Right lung (tissue), 2 donors: ENCODE measurements at regions not wholly inside any gene's neighbourhood (a gene's known extent, or its start where the extent isn't known, plus 50 kb on each side); places are given as distances from the start of the nearest gene placed in this dataset.

ENCODE experiments used
- DNase-seq, 2 donors: peaks; one replicate each; pipeline ENCODE4 v3.0.0-alpha.2; 2013

GRCh38 chr16:86145669-86146068, 246.7 kb downstream of the IRF8 start:
- DNase-seq = no peak

GRCh38 chr16:86150641-86151238, 251.8 kb downstream of the IRF8 start:
- peak in 1 of 2 donors; percentile 20 for DNase-seq

- DNase-seq = peak; percentile 35 to 38
Measured at GRCh38 chr16:86151239-86151851, 252.4 kb downstream of the IRF8 start.

GRCh38 chr16:86156155-86156554, 257.2 kb downstream of the IRF8 start:
- no peak for DNase-seq

GRCh38 chr16:86157616-86158247, 258.8 kb downstream of the IRF8 start:
- no peak for DNase-seq

GRCh38 chr16:86158688-86159360, 259.9 kb downstream of the IRF8 start:
- DNase-seq = no peak

- DNase-seq = no peak
Measured at GRCh38 chr16:86165479-86165878, 266.5 kb downstream of the IRF8 start.

- DNase-seq = no peak
Measured at GRCh38 chr16:86166414-86166813, 267.5 kb downstream of the IRF8 start.

- no peak for DNase-seq
Measured at GRCh38 chr16:86167061-86167460, 268.1 kb downstream of the IRF8 start.

- DNase-seq = no peak
Measured at GRCh38 chr16:86170720-86171119, 271.8 kb downstream of the IRF8 start.

- DNase-seq = no peak
Measured at GRCh38 chr16:86171329-86171728, 272.4 kb downstream of the IRF8 start.

GRCh38 chr16:86175816-86176215, 276.9 kb downstream of the IRF8 start:
- DNase-seq = no peak

- no peak for DNase-seq
Measured at GRCh38 chr16:86176462-86176861, 277.5 kb downstream of the IRF8 start.

GRCh38 chr16:86180244-86180643, 281.3 kb downstream of the IRF8 start:
- no peak for DNase-seq

GRCh38 chr16:86180780-86181179, 281.8 kb downstream of the IRF8 start:
- DNase-seq = no peak

- no peak for DNase-seq
Measured at GRCh38 chr16:86181526-86181925, 282.6 kb downstream of the IRF8 start.

GRCh38 chr16:86184185-86184584, 285.2 kb downstream of the IRF8 start:
- no peak for DNase-seq

GRCh38 chr16:86185089-86185488, 286.1 kb downstream of the IRF8 start:
- no peak for DNase-seq

GRCh38 chr16:86186313-86186712, 287.4 kb downstream of the IRF8 start:
- no peak for DNase-seq

GRCh38 chr16:86189934-86190333, 291.0 kb downstream of the IRF8 start:
- DNase-seq = no peak

GRCh38 chr16:86191663-86192062, 292.7 kb downstream of the IRF8 start:
- DNase-seq = no peak

GRCh38 chr16:86193528-86194193, 294.7 kb downstream of the IRF8 start:
- no peak for DNase-seq
